Fibroblast of mammary gland (primary cell): ENCODE measurements at regions not wholly inside any gene's neighbourhood (a gene's known extent, or its start where the extent isn't known, plus 50 kb on each side); places are given as distances from the start of the nearest gene placed in this dataset.

Source experiments
- DNase-seq: peaks from one replicate; pipeline ENCODE4 v3.0.0-alpha.2; 2010; ENCODE audit warnings: low read depth
- H3K4me3 ChIP-seq: 2 replicates; pipeline ENCODE4 v1.5.1; 2011; ENCODE audit warnings: low read depth, mild to moderate bottlenecking, low read length, moderate library complexity; ENCODE audit not compliant: control insufficient read depth
- CTCF ChIP-seq: conservative IDR thresholded peaks from 2 replicates; pipeline ENCODE4 v1.5.1; 2011; ENCODE audit warnings: low read depth, low read length, inconsistent platforms; ENCODE audit not compliant: control insufficient read depth, insufficient read depth

DNA sequence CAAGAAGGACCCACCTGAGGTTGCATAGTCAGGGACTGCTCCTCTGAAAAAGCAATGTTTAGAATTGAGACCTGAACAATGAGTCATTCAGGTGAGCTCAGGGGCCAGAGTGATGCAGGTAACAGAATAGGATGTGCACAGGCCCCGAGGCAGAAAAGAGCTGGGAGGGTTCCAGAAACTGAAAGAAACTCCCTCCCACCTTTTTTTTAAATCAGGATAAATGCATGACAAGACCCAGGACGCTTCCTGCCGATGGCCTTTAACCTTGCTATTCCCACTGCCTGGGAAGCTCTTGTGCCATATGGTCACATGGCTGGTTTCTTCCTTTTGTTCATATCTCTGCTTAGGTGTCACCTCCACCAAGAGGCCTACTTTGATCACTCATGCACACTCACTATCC lies 214.2 kb upstream of the ZBED5 start:
- H3K4me3 ChIP-seq, result no peak overlapping the region
- DNase-seq, result no peak
- no peak for TF ChIP-seq CTCF

DNA sequence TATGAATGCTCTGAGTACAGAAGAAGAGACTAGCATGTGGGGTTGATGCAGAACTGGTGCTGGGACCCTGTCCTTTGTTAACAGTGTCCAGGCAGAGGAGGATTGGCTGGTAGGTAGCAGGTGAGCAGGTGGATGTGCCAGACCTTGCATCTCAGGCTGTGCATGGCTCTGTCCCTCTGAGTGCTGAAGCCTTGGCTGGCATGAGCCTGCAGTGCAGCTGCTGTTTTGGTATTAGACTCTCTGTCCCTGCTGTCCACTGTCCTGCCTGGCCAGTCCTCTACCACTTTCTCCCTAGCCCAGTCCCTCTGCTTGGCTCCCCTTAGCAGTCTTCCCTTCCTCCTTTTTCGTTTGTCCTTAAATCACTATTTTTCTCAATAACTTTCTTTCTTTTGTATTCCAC lies 213.6 kb upstream of the ZBED5 start:
- TF ChIP-seq CTCF, result no peak
- no peak for DNase-seq

DNA sequence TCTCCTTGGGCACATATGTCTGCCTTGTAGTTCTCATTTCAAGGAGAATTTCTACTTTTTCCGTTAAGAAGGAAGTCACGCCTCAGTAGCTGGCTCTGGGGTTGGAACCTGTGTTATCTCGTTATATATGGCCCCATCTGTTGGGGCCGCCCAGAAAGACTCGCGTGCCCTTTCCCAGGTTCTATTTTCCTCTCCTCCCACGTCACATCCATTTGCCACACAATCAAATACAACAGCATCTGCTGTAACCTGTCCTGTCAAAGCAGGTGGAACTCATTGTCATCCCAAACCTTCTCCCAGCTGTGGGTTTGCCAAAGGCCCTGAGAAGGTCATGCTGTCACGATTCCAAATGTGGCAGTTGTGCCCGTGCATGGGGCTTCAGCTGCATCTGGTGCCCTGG lies 213.1 kb upstream of the ZBED5 start:
- DNase-seq, result no peak
- H3K4me3 ChIP-seq, result no peak overlapping the region
- TF ChIP-seq CTCF, result no peak

More for the DNA sequence above, 213.6 kb upstream of the ZBED5 start:
- H3K4me3 ChIP-seq, result no peak overlapping the region

- H3K4me3 ChIP-seq, result no peak overlapping the region
- no peak for TF ChIP-seq CTCF
- no peak for DNase-seq
These were observed 212.3 kb upstream of the ZBED5 start for GRCh38 chr11:11069841-11070835.

GRCh38 chr11:11068113-11068512 lies 210.3 kb upstream of the ZBED5 start:
- no peak overlapping the region for H3K4me3 ChIP-seq
- no peak for TF ChIP-seq CTCF

DNA sequence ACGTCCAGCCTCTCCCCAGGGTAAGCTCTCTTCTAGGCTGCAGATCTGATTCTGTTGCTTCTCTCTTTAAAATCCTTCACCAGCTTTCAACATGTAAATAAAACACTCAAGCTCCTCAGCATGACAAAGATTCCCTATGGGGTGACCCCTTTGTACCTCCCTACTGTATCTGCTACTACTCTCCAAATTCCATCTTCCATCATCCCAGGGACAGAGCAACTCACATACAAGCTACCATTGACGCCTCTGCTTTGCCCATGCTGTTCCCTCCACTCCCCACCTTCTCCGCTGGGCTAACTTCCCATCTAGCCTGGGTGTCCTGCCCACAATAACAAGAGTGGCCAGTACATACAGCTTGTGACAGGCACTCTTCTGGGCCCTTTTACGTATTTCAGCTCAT lies 207.5 kb upstream of the ZBED5 start:
- no peak for DNase-seq
- no peak for TF ChIP-seq CTCF
- H3K4me3 ChIP-seq, result no peak overlapping the region

More at GRCh38 chr11:11068113-11068512, 210.3 kb upstream of the ZBED5 start:
- DNase-seq, result no peak
